Brain pericyte (primary cell): ENCODE measurements at regions not wholly inside any gene's neighbourhood (a gene's known extent, or its start where the extent isn't known, plus 50 kb on each side); places are given as distances from the start of the nearest gene placed in this dataset.

ENCODE experiments used
- DNase-seq: peaks from one replicate; pipeline ENCODE4 v3.0.0-alpha.2; 2012; ENCODE audit warnings: low read depth, low spot score

- no peak for DNase-seq
Measured at GRCh38 chr18:38369772-38370690, 804.4 kb upstream of the CELF4 start.

DNA sequence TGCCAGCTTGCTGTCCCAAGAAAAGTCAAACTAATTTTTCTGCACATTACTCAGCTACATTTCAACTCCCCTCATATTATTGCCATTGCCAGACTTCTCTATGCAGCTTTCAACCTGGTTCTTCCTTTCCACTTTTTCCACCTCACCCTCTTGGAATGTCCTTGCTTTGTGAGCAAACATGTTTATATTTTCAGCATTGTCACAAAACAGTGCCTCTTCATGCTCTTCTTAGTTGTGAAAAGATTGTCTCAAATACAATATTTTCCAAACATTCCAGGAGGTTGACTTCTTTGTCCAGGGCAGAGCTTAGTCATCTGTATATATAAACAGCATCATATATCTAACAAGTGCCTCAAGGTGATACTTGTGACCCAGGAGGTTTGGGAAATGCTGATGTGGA lies 803.3 kb upstream of the CELF4 start:
- DNase-seq = no peak

- no peak for DNase-seq
Measured at GRCh38 chr18:38368246-38368645, 802.6 kb upstream of the CELF4 start.

GRCh38 chr18:38367473-38367872 lies 801.9 kb upstream of the CELF4 start:
- no peak for DNase-seq

DNA sequence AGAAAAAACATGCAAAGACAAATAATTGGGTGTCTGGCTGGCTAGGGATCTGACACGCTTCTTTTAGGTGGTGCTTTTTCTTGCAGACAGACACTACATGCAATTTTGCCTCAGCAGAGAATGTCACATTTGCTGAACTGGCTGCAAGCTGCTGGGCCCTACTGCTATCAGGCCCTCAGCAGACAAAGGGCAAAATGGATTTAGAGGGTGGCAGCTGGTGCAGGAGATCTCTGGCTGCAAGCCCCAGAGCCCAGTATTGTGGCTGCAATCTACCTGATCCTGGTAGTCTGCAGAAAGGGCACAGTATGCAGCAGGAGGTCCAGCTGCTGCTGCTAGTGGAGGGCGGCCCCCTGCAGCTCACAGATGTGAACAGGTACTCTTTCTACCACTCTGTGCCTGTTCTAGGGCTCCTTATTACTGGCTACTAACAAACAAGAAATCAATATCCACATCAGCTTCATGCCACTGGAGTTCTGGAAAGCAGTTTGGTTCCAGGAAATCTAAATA lies 796.7 kb upstream of the CELF4 start:
- DNase-seq = no peak

DNA sequence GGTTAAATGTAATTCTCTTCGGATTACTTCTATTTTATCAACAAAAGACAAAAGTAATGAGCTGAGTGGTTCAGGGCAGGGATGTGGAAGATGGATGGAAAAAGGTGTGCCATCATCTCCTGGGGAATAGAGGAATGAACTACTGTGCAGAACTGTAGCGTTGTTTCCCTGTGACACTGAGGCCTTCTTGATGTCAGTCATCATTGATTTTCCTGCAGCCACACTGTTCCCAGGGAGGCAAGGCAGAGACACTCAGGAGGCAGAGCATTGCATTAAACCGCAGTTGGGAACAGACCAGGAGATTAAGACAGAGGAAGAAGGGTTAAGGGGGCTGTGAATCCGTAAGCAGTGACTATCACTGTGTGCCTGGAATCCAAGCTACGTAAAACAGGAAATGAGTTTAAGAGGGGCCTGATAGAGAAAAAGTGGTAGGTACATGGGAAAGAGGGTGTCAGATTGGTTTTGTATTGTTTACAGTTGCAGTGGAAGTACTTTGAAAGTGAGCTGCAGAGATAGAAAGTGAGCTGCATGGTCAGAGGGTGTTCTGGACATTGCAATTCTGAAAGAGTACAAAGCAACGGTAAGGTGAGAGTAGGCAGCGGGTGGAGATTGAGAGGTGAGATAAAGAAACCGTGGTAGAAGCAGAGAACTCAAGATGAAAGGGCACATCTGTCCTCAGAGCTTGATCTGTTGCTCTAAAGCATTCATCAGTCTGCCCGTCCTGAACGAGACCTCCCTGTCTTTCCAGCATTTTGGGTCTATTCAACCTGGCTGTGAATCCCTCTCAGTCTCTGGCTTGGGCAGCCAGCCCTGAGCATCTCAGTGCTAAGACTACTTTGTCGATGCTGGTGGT lies 793.4 kb upstream of the CELF4 start:
- DNase-seq = no peak

DNA sequence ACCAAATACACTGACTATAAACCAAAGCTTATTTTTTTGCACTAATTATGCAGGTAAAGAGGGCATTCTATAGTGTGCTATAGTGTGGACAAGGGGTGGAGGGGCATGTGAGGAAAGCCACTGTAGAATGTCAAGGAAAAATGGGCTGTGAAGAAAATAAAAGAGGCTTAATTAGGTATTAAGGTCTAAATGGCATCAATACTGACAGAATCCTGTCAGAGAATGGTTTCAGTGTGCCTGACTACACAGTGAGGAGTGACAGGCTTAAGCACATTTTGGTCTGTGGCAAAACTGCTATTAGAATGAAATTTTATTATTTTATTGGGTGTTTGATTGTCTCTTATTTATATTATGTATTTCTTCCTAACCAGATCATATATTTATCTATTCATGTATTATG lies 787.6 kb upstream of the CELF4 start:
- DNase-seq = no peak

DNA sequence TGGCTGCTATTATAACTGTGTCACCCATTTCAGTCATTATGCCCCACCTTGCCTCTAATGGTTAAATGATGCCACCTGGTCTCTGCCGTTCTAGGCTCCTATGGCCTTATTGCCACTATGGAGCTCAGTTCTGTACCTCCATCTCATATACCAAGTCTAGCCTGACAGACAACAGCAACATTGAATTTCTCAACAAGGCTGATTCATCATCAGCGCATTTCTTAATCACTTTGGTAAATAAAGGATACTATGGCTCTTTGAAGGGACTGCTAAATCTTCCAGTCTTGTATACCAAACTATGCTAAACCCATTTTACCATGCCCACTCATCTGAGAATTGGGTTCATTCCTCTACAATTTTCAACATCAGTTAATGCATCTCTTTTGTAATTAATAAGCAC lies 784.5 kb upstream of the CELF4 start:
- no peak for DNase-seq

DNA sequence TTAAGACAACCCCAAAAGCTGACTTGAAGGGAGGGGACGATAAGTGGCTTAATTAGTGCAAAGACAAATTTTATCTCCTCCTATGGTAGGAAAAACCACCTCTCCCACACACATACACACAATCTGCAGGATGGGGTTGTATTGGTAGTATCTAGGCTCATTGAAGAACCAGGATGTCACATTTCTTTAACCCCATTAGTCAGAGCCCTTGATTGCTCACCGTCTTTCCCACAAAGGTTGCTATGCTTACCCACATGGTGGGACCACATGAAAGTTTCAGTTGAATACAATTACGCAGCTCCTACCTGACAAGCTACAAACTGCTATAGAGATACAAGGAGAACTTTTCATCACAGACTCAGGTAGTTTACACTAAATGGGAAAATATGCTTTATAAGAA lies 765.0 kb upstream of the CELF4 start:
- no peak for DNase-seq

DNA sequence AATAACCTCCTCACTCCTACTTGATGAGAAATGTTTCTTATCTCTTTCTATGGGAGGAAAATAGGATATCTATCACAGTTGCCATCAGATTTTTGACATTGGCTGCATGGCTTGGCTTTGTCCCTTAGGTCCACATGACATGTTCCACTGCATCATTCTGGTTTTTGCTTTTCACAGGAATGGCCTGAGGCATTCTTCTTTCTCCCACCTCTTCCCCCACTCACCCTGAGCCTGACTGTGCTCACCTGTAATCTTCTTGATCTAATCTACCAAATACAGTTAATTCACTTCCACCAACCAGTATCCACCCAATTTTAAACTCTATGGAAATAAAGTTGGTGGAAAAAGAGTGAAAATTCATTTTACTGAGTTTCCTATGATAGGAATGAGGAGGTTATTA lies 763.5 kb upstream of the CELF4 start:
- no peak for DNase-seq

GRCh38 chr18:38322206-38322605 lies 756.6 kb upstream of the CELF4 start:
- DNase-seq = no peak

DNA sequence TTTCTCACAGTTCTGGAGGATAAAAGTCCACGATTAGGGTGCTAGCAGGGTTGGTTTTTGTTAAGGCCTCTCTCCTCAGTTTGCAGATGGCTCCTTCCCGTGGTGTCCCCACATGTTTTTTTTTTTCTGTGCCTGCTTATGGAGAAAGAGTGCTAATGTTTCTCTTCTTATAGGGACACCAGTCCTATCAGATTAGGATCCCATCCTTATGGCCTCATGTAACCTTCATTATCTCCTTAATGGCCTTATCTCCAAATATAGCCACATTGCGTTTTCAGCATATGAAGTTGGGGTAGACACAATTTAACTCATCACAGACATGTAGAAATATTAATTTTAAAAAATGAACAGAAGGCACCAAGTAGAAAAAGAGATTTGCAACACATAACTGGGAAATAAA lies 755.7 kb upstream of the CELF4 start:
- no peak for DNase-seq

DNA sequence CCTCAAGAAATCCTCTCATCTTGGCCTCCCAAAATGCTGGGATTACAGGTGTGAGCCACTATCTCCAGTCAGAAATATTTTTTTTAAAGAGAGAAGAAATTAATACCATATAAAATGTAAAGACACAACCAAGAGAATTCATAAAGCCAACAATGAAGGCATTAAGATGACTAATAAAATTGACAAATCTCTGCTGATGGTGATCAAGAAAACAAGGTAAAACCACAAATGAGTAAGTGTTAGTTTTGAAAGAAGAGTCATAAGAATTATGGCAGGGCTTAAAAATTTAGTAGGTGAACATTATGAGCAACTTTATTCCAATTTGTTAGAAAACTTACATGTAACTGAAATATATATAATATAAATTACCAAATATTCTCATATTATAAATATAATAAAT lies 752.8 kb upstream of the CELF4 start:
- no peak for DNase-seq

DNA sequence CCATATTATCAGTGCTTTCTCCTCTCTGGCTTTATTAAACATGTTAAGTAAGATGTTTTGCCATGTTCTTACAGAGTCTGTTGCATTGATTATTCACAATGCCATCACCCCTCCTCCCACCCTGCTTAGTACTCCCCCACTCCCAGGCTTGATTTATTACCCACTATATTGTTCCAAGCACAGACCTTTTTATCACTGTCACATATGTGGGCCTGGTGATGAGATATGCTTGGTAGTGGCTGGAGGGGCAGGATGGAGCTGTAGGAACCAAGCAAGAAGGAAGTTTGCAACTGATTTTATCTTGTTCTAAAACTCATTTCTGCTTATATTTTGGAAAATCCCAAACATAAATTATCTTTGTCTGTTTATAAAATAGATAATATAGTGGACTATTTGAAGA lies 748.2 kb upstream of the CELF4 start:
- DNase-seq = no peak

DNA sequence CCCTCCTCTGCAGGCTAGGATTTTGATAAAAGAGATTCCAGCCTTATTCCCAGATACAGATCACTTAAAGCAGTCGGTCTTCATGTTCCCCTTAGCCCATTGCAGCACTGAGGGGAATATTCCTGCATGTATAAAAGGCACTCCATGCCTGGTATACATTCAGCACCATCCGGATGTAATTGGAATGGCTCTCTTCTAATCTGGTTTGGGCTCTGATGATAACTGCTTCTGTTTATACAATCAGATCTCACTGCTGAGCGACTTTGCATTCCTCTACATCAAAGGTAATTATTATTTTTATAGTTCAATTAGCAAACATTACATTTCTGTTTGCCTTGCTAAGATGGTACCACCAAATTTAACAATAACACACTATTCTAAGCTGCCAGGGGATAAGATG lies 746.9 kb upstream of the CELF4 start:
- DNase-seq = no peak

DNA sequence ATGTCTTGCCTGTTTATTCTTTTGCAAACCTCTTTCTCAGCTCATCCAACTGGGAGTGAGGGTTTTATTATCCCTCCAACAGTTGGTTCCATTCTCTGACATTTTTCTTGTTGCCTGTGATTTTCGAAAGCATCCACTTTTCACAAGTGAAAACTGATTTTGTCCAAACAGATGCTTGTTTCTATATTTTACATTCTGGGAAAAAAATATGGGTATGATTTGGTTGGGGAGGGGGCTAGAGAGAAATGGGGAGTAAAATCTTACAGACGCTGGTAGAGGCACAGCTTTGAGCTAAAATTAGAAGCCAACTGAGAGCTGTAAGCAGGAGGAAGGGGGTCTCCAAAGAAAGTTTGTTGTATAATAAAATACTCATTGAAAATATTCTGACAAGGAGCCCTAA lies 745.3 kb upstream of the CELF4 start:
- no peak for DNase-seq

DNA sequence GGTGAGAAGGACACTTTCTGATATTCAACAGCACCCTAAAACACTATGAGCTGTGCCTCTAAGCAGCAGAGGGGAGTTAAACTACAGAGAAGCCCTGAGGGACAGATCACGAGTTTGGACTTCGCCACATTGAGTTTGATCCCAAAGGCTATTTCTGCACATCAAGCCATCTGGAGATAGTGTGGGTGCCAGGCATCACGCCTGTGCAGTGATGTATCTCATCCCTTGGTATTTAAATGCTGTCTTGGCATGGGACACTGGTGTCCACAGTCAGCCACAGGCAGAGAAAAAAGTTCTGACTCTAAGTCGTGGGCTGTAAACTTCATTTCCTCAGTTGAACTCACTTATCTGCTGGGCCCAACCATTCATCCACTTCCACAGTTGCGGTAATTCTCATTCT lies 742.3 kb upstream of the CELF4 start:
- DNase-seq = no peak

GRCh38 chr18:38305961-38306360 lies 740.4 kb upstream of the CELF4 start:
- no peak for DNase-seq

GRCh38 chr18:38301621-38302020 lies 736.0 kb upstream of the CELF4 start:
- no peak for DNase-seq

GRCh38 chr18:38297910-38298309 lies 732.3 kb upstream of the CELF4 start:
- no peak for DNase-seq

GRCh38 chr18:38290229-38290628 lies 724.6 kb upstream of the CELF4 start:
- DNase-seq = no peak

GRCh38 chr18:38284972-38285371 lies 719.4 kb upstream of the CELF4 start:
- no peak for DNase-seq

GRCh38 chr18:38263066-38263465 lies 697.5 kb upstream of the CELF4 start:
- DNase-seq = no peak
